ENCODE measurements at regions not wholly inside any gene's neighbourhood (a gene's known extent, or its start where the extent isn't known, plus 50 kb on each side); places are given as distances from the start of the nearest gene placed in this dataset.

DNA sequence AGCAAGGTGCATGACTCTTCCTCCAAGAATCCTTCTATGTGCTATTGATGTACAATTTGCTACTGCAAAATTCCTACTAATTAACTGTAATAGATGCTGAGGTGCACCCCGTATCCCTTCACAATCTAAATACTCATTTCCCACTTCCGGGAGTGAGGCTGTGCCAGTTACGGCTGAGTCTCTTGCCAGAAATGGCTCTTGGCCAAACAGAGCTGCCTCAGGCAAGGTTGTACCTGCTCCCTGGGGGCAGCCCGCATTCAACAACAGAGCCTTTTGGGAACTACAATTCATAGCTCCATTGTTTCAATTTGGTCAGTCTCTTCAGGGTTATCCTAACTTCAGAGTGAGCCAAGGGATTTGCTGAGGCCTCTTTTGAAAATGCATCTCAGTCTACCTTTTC, 789.8 kb upstream of the MAP3K7 start:
- no peak for TF ChIP-seq CTCF (IDR thresholded peaks at IDR 0.05; ENCODE audit: poor library complexity)
- TF ChIP-seq EZH2phosphoT487 (IDR thresholded peaks at IDR 0.05; ENCODE audit: low read depth, severe bottlenecking, unreplicated experiment) = no peak

Data from hepatocyte (in vitro differentiated cells).